Keratinocyte (primary cell): ENCODE measurements at regions not wholly inside any gene's neighbourhood (a gene's known extent, or its start where the extent isn't known, plus 50 kb on each side); places are given as distances from the start of the nearest gene placed in this dataset.

Experiments
- DNase-seq: peaks from one replicate; pipeline ENCODE4 v3.0.0-alpha.2; 2011; ENCODE audit warnings: low read depth, missing footprints, low spot score
- FAIRE-seq: peaks from 2 replicates; lab custom pipeline; 2011; peaks lifted over from hg19 to GRCh38; lab: Jason Lieb, UNC
- H2AFZ ChIP-seq: 2 replicates; pipeline ENCODE4 v1.6.0; 2012; ENCODE audit warnings: low read length, control low read depth, inconsistent platforms; ENCODE audit not compliant: control insufficient read depth
- H3K27ac ChIP-seq: 2 replicates; pipeline ENCODE4 v1.5.1; 2011; ENCODE audit warnings: low read length; ENCODE audit not compliant: control insufficient read depth, insufficient read depth
- H3K27me3 ChIP-seq: 3 replicates; pipeline ENCODE4 v1.6.0; 2011; ENCODE audit warnings: low read length; ENCODE audit not compliant: control insufficient read depth, insufficient read depth; ENCODE audit errors: extremely low read depth
- H3K36me3 ChIP-seq, 2 experiments: 2 replicates in 1 of 2; 3 replicates in 1 of 2; pipeline ENCODE4 v1.5.1; 2011; ENCODE audit warnings: low read length in 2 of 2, mild to moderate bottlenecking in 1 of 2; ENCODE audit not compliant: control insufficient read depth in 2 of 2, insufficient read depth in 2 of 2; ENCODE audit errors: extremely low read depth in 1 of 2
- H3K4me1 ChIP-seq: 3 replicates; pipeline ENCODE4 v1.5.1; 2011; ENCODE audit warnings: low read length; ENCODE audit not compliant: control insufficient read depth, insufficient read depth; ENCODE audit errors: extremely low read depth
- H3K4me2 ChIP-seq: 3 replicates; pipeline ENCODE4 v1.6.0; 2011; ENCODE audit warnings: low read depth, low read length; ENCODE audit not compliant: control insufficient read depth, insufficient read depth; ENCODE audit errors: extremely low read depth
- H3K4me3 ChIP-seq, 3 experiments: fragments of 200-600 bp in 1 of 3; sonication (generic) in 1 of 3; 2 replicates in 2 of 3; 3 replicates in 1 of 3; pipeline ENCODE4 v1.5.1; 2011 to 2016; ENCODE audit warnings: low read length in 3 of 3, mild to moderate bottlenecking in 3 of 3, control low read depth in 2 of 3, inconsistent platforms in 1 of 3, low read depth in 1 of 3, mixed read lengths in 1 of 3, mixed run types in 1 of 3, moderate library complexity in 1 of 3; ENCODE audit not compliant: control insufficient read depth in 2 of 3, insufficient read depth in 2 of 3; ENCODE audit errors: extremely low read depth in 1 of 3
- H3K79me2 ChIP-seq: 2 replicates; pipeline ENCODE4 v1.6.0; 2012; ENCODE audit warnings: low read length; ENCODE audit not compliant: control insufficient read depth, insufficient read depth
- H3K9ac ChIP-seq: 3 replicates; pipeline ENCODE4 v1.6.0; 2011; ENCODE audit warnings: low read length; ENCODE audit not compliant: control insufficient read depth, insufficient read depth; ENCODE audit errors: extremely low read depth
- H3K9me1 ChIP-seq: 3 replicates; pipeline ENCODE4 v1.6.0; 2011; ENCODE audit warnings: low read length; ENCODE audit not compliant: control insufficient read depth, insufficient read depth; ENCODE audit errors: extremely low read depth
- H3K9me3 ChIP-seq: 2 replicates; pipeline ENCODE4 v1.5.1; 2012; ENCODE audit warnings: low read depth, low read length; ENCODE audit not compliant: control insufficient read depth
- H4K20me1 ChIP-seq: 3 replicates; pipeline ENCODE4 v1.6.0; 2011; ENCODE audit warnings: low read length; ENCODE audit not compliant: control insufficient read depth, insufficient read depth; ENCODE audit errors: extremely low read depth
- CTCF ChIP-seq, 3 experiments: IDR thresholded peaks in 1 of 3; conservative IDR thresholded peaks in 1 of 3; optimal IDR thresholded peaks in 1 of 3; 2 replicates in 2 of 3; 3 replicates in 1 of 3; pipeline versions ENCODE3 to v1.5.1; 2011; ENCODE audit warnings: low read length in 3 of 3, mild to moderate bottlenecking in 3 of 3, moderate library complexity in 2 of 3, control low read depth in 1 of 3, inconsistent platforms in 1 of 3; ENCODE audit not compliant: insufficient read depth in 2 of 3; ENCODE audit errors: extremely low read depth in 1 of 3
- EZH2 ChIP-seq: IDR thresholded peaks from one replicate; pipeline ENCODE4 v1.6.1; 2012; ENCODE audit warnings: inconsistent platforms, mild to moderate bottlenecking, low read length, moderate library complexity
- dilution Hi-C: fragments of 300-500 bp; cut with MboI; formaldehyde crosslinking; loops from one replicate; pipeline ENCODE4 v1.7.0; 2020; ENCODE audit warnings: low sequenced_read_pairs; ENCODE audit not compliant: extremely low pct_ligation_motif_present

- Histone ChIP-seq H3K27me3 (no peaks in the 10 kb centered on the region), H3K79me2 (no peaks in the 10 kb centered on the region), H3K9ac (no peak overlapping the region), H3K4me3 (no peak overlapping the region), H3K27ac (no peak overlapping the region), H3K4me1 (no peaks in the 10 kb centered on the region), H3K4me2 (no peak overlapping the region), H4K20me1 (no peaks in the 10 kb centered on the region), H3K9me3 (no peaks in the 10 kb centered on the region), H3K9me1 (no peaks in the 10 kb centered on the region), H2AFZ (no peak overlapping the region), H3K36me3 (no peaks in the 10 kb centered on the region)
- DNase-seq (no peak), FAIRE-seq (no peak)
- dilution Hi-C loops, result no loop called here
- TF ChIP-seq CTCF (optimal IDR thresholded peaks at IDR 0.05 in 1 of 3, IDR thresholded peaks at IDR 0.05 in 1 of 3, conservative IDR thresholded peaks at IDR 0.05 in 1 of 3; ENCODE audit: extremely low read depth in 1 of 3, insufficient read depth in 2 of 3, low read length in 3 of 3) (no peak), EZH2 (no peak)
Measured at GRCh38 chr3:110750201-110750600, 321.4 kb upstream of the NECTIN3 start.

- H3K4me3 ChIP-seq, result no peak overlapping the region
- H3K4me1 ChIP-seq, result no peaks in the 10 kb centered on the region
- H3K9ac ChIP-seq, result no peak overlapping the region
- H3K27me3 ChIP-seq, result no peaks in the 10 kb centered on the region
- no peak for FAIRE-seq
- no peaks in the 10 kb centered on the region for H3K36me3 ChIP-seq
- H4K20me1 ChIP-seq, result no peaks in the 10 kb centered on the region
- no peaks in the 10 kb centered on the region for H3K9me1 ChIP-seq
- no peaks in the 10 kb centered on the region for H3K9me3 ChIP-seq
- H3K27ac ChIP-seq, result no peak overlapping the region
- dilution Hi-C loops, result no loop called here
- TF ChIP-seq CTCF (optimal IDR thresholded peaks at IDR 0.05 in 1 of 3, IDR thresholded peaks at IDR 0.05 in 1 of 3, conservative IDR thresholded peaks at IDR 0.05 in 1 of 3; ENCODE audit: extremely low read depth in 1 of 3, insufficient read depth in 2 of 3, low read length in 3 of 3) (no peak), EZH2 (no peak)
- no peak overlapping the region for H3K4me2 ChIP-seq
- no peak overlapping the region for H2AFZ ChIP-seq
- DNase-seq, result no peak
- no peaks in the 10 kb centered on the region for H3K79me2 ChIP-seq
Measured at GRCh38 chr3:110752307-110752706, 319.3 kb upstream of the NECTIN3 start.
